Effector memory CD8-positive, alpha-beta T cell (primary cell): ENCODE measurements at regions not wholly inside any gene's neighbourhood (a gene's known extent, or its start where the extent isn't known, plus 50 kb on each side); places are given as distances from the start of the nearest gene placed in this dataset.
"Not testable (repeated sequence)": the region's sequence is repeated elsewhere in the genome, so short reads cannot be mapped to it uniquely, and the experiment has no call there.

Source experiments
- ATAC-seq: fragments of 150-1000 bp; cut with Tn5 transposase; replicated peaks from 2 replicates; pipeline ENCODE4 v1.10.0; 2021; ENCODE audit warnings: mild to moderate bottlenecking, moderate library complexity
- DNase-seq, 3 experiments: peaks; one replicate each; pipeline ENCODE4 v3.0.0; 2021
- H3K27ac Mint-ChIP-seq, 2 donors: one replicate each; pipeline ENCODE4 v1.8.0; 2022; ENCODE audit warnings: mild to moderate bottlenecking in 2 of 2, mixed read lengths in 2 of 2, moderate library complexity in 2 of 2
- H3K27me3 Mint-ChIP-seq, 2 donors: one replicate each; pipeline ENCODE4 v1.8.0; 2022; ENCODE audit warnings: mixed read lengths in 2 of 2
- H3K36me3 Mint-ChIP-seq: one replicate; pipeline ENCODE4 v1.8.0; 2022; ENCODE audit warnings: mild to moderate bottlenecking, moderate library complexity, mixed read lengths; ENCODE audit not compliant: insufficient read depth
- H3K4me1 Mint-ChIP-seq, 2 donors: one replicate each; pipeline ENCODE4 v1.8.0; 2022; ENCODE audit warnings: low read depth in 2 of 2, mixed read lengths in 2 of 2
- H3K4me3 Mint-ChIP-seq, 2 donors: one replicate each; pipeline ENCODE4 v1.8.0; 2022; ENCODE audit warnings: mild to moderate bottlenecking in 2 of 2, mixed read lengths in 2 of 2, moderate library complexity in 2 of 2
- H3K9me3 Mint-ChIP-seq, 2 donors: one replicate each; pipeline ENCODE4 v1.8.0; 2022; ENCODE audit warnings: mixed read lengths in 2 of 2

- Mint-ChIP-seq H3K4me1 (no peaks in the 10 kb centered on the region), H3K27ac (no peak overlapping the region), H3K27me3 (peaks cover 19 to 29% of the 10 kb centered on the region in 2 donors), H3K4me3 (no peak overlapping the region), H3K36me3 (no peaks in the 10 kb centered on the region), H3K9me3 (peaks cover 0 to 2% of the 10 kb centered on the region in 2 donors)
- no peak for ATAC-seq
- DNase-seq: no peak
These were observed 148.7 kb downstream of the HHIPL2 start for GRCh38 chr1:222399197-222399596.

GRCh38 chr1:222394224-222394623 is 153.7 kb downstream of the HHIPL2 start:
- Mint-ChIP-seq H3K27ac (no peak overlapping the region), H3K4me3 (no peak overlapping the region), H3K4me1 (peaks cover 0 to 3% of the 10 kb centered on the region in 2 donors), H3K36me3 (no peaks in the 10 kb centered on the region), H3K9me3 (peaks cover 0 to 2% of the 10 kb centered on the region in 2 donors), H3K27me3 (peaks cover 28 to 51% of the 10 kb centered on the region in 2 donors)
- DNase-seq: no peak
- ATAC-seq: no peak

DNA sequence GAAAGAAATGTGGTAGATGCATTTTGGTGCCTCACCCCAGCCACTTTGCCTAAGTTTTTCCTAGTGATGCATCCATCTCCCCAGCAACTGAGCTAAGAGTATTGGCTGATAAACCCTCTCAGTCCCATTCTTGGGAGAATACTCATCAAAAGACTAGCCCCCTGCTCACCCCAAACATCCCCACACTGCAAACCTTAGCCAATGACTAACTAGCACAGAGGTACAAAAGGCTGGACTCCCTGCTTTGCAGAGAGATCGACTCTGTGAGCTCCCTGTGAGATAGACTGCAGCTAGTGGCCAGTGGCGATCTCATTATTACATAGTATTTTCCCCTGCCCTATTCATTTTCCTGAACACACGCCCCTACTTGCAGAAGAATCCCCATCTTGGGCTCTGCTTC is 155.3 kb downstream of the HHIPL2 start:
- H3K4me3 Mint-ChIP-seq: no peak overlapping the region
- no peaks in the 10 kb centered on the region for H3K36me3 Mint-ChIP-seq

DNA sequence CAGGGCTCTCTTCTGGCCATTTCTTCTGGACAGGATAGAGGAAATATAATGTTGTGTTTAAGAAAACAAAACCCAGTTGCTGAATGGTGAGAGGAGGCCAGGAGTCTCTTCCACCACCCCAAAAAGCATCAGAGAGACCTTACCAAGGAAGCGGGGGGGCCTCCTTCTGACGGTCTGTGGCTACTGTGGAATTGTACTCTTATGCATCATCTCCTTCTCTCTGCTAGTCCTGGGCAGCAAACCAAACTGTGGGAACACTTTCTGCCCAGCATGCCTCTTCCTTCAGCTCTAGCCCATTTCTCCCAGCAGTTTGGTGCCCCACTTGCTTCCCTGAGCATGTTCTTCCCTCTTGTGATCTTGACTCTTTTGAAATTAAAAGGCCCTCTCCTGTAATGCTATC is 157.7 kb downstream of the HHIPL2 start:
- H3K4me1 Mint-ChIP-seq: peaks cover 0 to 3% of the 10 kb centered on the region in 2 donors
- peaks cover 27 to 52% of the 10 kb centered on the region in 2 donors for H3K27me3 Mint-ChIP-seq

More for the DNA sequence above, 155.3 kb downstream of the HHIPL2 start:
- H3K4me1 Mint-ChIP-seq: peaks cover 0 to 3% of the 10 kb centered on the region in 2 donors
- H3K27ac Mint-ChIP-seq: no peak overlapping the region
- H3K9me3 Mint-ChIP-seq: peaks cover 0 to 2% of the 10 kb centered on the region in 2 donors
- DNase-seq: no peak
- no peak for ATAC-seq
- peaks cover 28 to 55% of the 10 kb centered on the region in 2 donors for H3K27me3 Mint-ChIP-seq

DNA sequence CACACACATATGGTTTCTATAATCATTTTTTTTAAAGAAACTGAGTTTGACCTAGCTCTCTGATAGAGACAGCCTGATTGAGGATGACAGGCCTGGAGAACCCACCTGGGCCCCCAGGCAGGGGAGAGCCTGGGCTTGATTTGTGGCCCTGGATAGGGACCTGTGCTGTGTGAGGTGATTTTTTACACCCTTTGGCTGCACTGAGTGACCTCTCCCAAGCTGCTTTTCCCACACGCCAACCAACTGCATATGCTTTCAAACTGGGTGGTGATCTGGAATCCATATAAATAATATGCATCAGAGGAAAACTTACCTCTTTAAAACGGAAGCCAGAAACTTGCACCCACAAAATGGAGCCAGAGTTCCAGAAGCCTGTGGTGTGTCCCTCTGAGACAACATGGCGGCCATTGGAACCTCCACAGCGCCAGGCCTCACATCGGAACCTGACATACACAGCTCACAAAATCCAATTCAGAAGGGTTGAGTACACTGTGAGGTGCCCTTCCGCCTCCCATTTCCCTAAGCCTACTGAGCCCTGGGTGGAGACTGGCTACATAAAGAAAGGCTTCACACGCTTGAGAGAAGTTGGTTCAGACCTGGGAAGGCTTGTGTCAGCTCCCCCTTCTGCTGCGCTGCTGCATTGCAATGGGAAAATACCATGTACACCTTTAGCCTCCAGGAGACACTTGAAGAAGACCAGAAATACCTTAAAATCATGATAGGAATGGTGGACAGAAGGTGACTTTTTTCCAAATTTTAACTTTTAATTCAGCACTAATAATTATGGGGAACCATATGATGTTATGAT is 160.7 kb downstream of the HHIPL2 start:
- DNase-seq: no peak
- Mint-ChIP-seq H3K27ac (no peak overlapping the region), H3K4me3 (no peak overlapping the region), H3K36me3 (no peaks in the 10 kb centered on the region), H3K9me3 (no peaks in the 10 kb centered on the region), H3K27me3 (peaks cover 12 to 30% of the 10 kb centered on the region in 2 donors), H3K4me1 (no peaks in the 10 kb centered on the region)
- ATAC-seq: no peak

More for the DNA sequence above, 157.7 kb downstream of the HHIPL2 start:
- no peak for ATAC-seq
- H3K27ac Mint-ChIP-seq: no peak overlapping the region
- DNase-seq: no peak
- H3K4me3 Mint-ChIP-seq: no peak overlapping the region
- no peaks in the 10 kb centered on the region for H3K36me3 Mint-ChIP-seq
- peaks cover 0 to 2% of the 10 kb centered on the region in 2 donors for H3K9me3 Mint-ChIP-seq

GRCh38 chr1:222385955-222386354 is 161.9 kb downstream of the HHIPL2 start:
- no peak overlapping the region for H3K27ac Mint-ChIP-seq
- H3K4me1 Mint-ChIP-seq: no peaks in the 10 kb centered on the region
- no peak overlapping the region for H3K4me3 Mint-ChIP-seq
- no peak for DNase-seq
- H3K9me3 Mint-ChIP-seq: no peaks in the 10 kb centered on the region
- H3K27me3 Mint-ChIP-seq: peaks cover 17 to 20% of the 10 kb centered on the region in 2 donors
- no peak for ATAC-seq
- no peaks in the 10 kb centered on the region for H3K36me3 Mint-ChIP-seq

DNA sequence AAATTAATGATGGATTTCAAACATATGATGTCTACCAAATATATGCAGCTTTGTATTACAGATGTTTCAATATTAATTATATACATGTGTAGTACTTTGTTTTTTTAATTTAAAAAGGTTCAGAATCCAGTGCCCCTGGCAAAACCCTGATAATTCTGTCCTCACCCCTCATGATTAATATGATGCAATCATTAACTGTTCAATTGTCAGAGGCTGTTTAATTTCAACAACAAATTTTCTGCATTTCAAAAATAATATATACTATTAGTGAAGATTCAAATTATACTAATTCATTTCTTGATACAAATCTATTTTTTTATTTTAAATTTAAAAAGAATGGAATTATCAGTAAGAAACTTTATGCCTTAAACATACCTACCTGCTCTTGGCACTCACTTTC is 162.6 kb downstream of the HHIPL2 start:
- DNase-seq (no peak), ATAC-seq (no peak)
- H3K9me3 Mint-ChIP-seq: peaks cover 2 to 5% of the 10 kb centered on the region in 2 donors
- H3K27me3 Mint-ChIP-seq: peaks cover 11 to 14% of the 10 kb centered on the region in 2 donors
- H3K36me3 Mint-ChIP-seq: no peaks in the 10 kb centered on the region
- no peak overlapping the region for H3K27ac Mint-ChIP-seq
- H3K4me1 Mint-ChIP-seq: no peaks in the 10 kb centered on the region
- no peak overlapping the region for H3K4me3 Mint-ChIP-seq

- H3K27ac Mint-ChIP-seq: no peak overlapping the region
- H3K27me3 Mint-ChIP-seq: peaks cover 7 to 8% of the 10 kb centered on the region in 2 donors
- no peaks in the 10 kb centered on the region for H3K4me1 Mint-ChIP-seq
- DNase-seq: no peak
- no peaks in the 10 kb centered on the region for H3K36me3 Mint-ChIP-seq
- ATAC-seq: no peak
- H3K9me3 Mint-ChIP-seq: peaks cover 5 to 9% of the 10 kb centered on the region in 2 donors
- no peak overlapping the region for H3K4me3 Mint-ChIP-seq
These were observed 163.4 kb downstream of the HHIPL2 start for GRCh38 chr1:222384531-222384930.

DNA sequence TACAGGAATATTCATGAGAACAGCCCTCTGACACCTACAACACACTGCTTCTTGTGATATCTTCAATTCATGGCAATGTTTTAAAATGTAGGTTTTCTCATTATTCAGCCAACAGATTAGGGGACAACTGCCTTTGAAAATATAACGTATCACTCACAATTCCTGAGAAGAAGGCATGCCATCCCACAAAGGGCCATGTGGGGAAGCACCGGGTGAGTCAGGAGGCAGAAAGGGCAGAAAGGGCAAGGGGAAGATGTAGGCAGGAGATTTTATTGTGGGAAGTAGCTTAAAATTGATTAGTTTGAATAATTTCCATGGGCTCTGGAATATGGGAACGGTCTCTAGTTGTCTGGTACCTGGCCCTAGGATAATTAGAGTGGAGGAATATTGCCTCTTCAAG is 165.7 kb downstream of the HHIPL2 start:
- H3K27ac Mint-ChIP-seq: no peak overlapping the region
- ATAC-seq (no peak), DNase-seq (no peak)
- no peaks in the 10 kb centered on the region for H3K4me1 Mint-ChIP-seq
- H3K36me3 Mint-ChIP-seq: no peaks in the 10 kb centered on the region
- peaks cover 5 to 9% of the 10 kb centered on the region in 2 donors for H3K9me3 Mint-ChIP-seq
- peaks cover 8 to 15% of the 10 kb centered on the region in 2 donors for H3K27me3 Mint-ChIP-seq
- H3K4me3 Mint-ChIP-seq: no peak overlapping the region

- Mint-ChIP-seq H3K4me3 (no peak overlapping the region), H3K4me1 (no peaks in the 10 kb centered on the region), H3K27ac (no peak overlapping the region), H3K27me3 (peaks cover 8 to 15% of the 10 kb centered on the region in 2 donors), H3K36me3 (no peaks in the 10 kb centered on the region), H3K9me3 (peaks cover 5 to 9% of the 10 kb centered on the region in 2 donors)
- ATAC-seq: no peak
- DNase-seq: no peak
These were observed 170.3 kb downstream of the HHIPL2 start for GRCh38 chr1:222377428-222378088.

DNA sequence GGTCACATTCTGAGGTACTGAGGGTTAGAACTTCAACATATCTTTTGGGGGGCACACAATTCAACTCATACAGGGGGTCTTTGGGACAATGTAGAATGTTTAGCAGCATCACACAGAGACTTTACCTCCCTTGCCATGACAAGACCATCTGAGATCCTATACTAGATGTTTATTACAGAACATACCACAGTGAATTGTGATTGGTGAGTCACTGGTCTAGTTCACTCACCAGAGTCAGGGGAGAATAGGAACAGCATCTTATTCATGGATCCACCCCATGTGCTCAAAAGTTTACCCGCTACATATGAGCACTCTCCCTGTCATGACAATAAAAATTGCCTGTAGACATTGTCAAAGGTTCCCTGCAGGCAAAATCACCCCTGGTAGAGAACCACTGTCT is 171.1 kb downstream of the HHIPL2 start:
- H3K9me3 Mint-ChIP-seq, DNase-seq, H3K27ac Mint-ChIP-seq, H3K4me3 Mint-ChIP-seq, ATAC-seq, H3K4me1 Mint-ChIP-seq, H3K36me3 Mint-ChIP-seq: not testable (repeated sequence)
- H3K27me3 Mint-ChIP-seq: peaks cover 8 to 11% of the 10 kb centered on the region in 2 donors

GRCh38 chr1:222375701-222376100 is 172.2 kb downstream of the HHIPL2 start:
- Mint-ChIP-seq H3K9me3 (peaks cover 5 to 9% of the 10 kb centered on the region in 2 donors), H3K4me1 (no peaks in the 10 kb centered on the region), H3K36me3 (no peaks in the 10 kb centered on the region), H3K27me3 (peaks cover 15 to 20% of the 10 kb centered on the region in 2 donors), H3K4me3 (no peak overlapping the region), H3K27ac (no peak overlapping the region)
- DNase-seq (no peak), ATAC-seq (no peak)

- no peaks in the 10 kb centered on the region for H3K4me1 Mint-ChIP-seq
- DNase-seq: no peak
- no peaks in the 10 kb centered on the region for H3K36me3 Mint-ChIP-seq
- H3K4me3 Mint-ChIP-seq: no peak overlapping the region
- no peak overlapping the region for H3K27ac Mint-ChIP-seq
- no peak for ATAC-seq
- H3K9me3 Mint-ChIP-seq: no peaks in the 10 kb centered on the region
- peaks cover 15 to 20% of the 10 kb centered on the region in 2 donors for H3K27me3 Mint-ChIP-seq
These were observed 173.9 kb downstream of the HHIPL2 start for GRCh38 chr1:222373831-222374602.
